H9 (cell line): ENCODE measurements at regions not wholly inside any gene's neighbourhood (a gene's known extent, or its start where the extent isn't known, plus 50 kb on each side); places are given as distances from the start of the nearest gene placed in this dataset.

Experiments used
- DNase-seq: peaks from one replicate; pipeline ENCODE4 v3.0.0-alpha.2; 2017
- H2AFZ ChIP-seq: one replicate; pipeline ENCODE4 v1.6.1; 2013; ENCODE audit warnings: mild to moderate bottlenecking, low read length, control low read depth, moderate library complexity
- H2AK5ac ChIP-seq: 2 replicates; pipeline ENCODE4 v1.6.1; 2013; ENCODE audit warnings: low read length, control low read depth, mixed read lengths; ENCODE audit not compliant: insufficient read length
- H2BK120ac ChIP-seq: one replicate; pipeline ENCODE4 v1.6.1; 2013; ENCODE audit warnings: low read depth, mild to moderate bottlenecking, low read length, control low read depth, inconsistent platforms; ENCODE audit not compliant: poor library complexity, severe bottlenecking
- H2BK12ac ChIP-seq: 2 replicates; pipeline ENCODE4 v1.6.1; 2013; ENCODE audit warnings: low read length, control low read depth, mixed read lengths, low read depth; ENCODE audit not compliant: insufficient read length
- H2BK15ac ChIP-seq: 2 replicates; pipeline ENCODE4 v1.6.1; 2013; ENCODE audit warnings: low read depth, low read length, control low read depth
- H2BK20ac ChIP-seq: one replicate; pipeline ENCODE4 v1.6.1; 2013; ENCODE audit warnings: low read depth, mild to moderate bottlenecking, low read length, control low read depth, inconsistent platforms; ENCODE audit not compliant: poor library complexity, severe bottlenecking
- H2BK5ac ChIP-seq: 2 replicates; pipeline ENCODE4 v1.6.1; 2013; ENCODE audit warnings: low read length, control low read depth, mixed read lengths; ENCODE audit not compliant: insufficient read length
- H3K14ac ChIP-seq: 2 replicates; pipeline ENCODE4 v1.6.1; 2013; ENCODE audit warnings: low read length, control low read depth; ENCODE audit not compliant: insufficient read depth
- H3K18ac ChIP-seq: 2 replicates; pipeline ENCODE4 v1.6.1; 2013; ENCODE audit warnings: low read depth, mild to moderate bottlenecking, mixed read lengths, low read length, control low read depth; ENCODE audit not compliant: insufficient read length
- H3K23ac ChIP-seq: 2 replicates; pipeline ENCODE4 v1.6.1; 2013; ENCODE audit warnings: low read length, control low read depth, mixed read lengths, low read depth; ENCODE audit not compliant: insufficient read length
- H3K23me2 ChIP-seq: 2 replicates; pipeline ENCODE4 v1.6.1; 2013; ENCODE audit warnings: low read depth, mild to moderate bottlenecking, mixed read lengths, low read length, control low read depth; ENCODE audit not compliant: insufficient read length, poor library complexity, severe bottlenecking
- H3K27ac ChIP-seq: 2 replicates; pipeline ENCODE4 v1.5.1; 2013; ENCODE audit warnings: low read length, control low read depth, mixed read lengths, low read depth; ENCODE audit not compliant: insufficient read length
- H3K27me3 ChIP-seq: 2 replicates; pipeline ENCODE4 v1.6.1; 2013; ENCODE audit warnings: low read length, control low read depth, inconsistent platforms; ENCODE audit not compliant: insufficient read depth
- H3K4ac ChIP-seq: 2 replicates; pipeline ENCODE4 v1.6.1; 2013; ENCODE audit warnings: low read depth, mild to moderate bottlenecking, control low read depth, inconsistent platforms, low read length, moderate library complexity
- H3K4me1 ChIP-seq: 2 replicates; pipeline ENCODE4 v1.6.1; 2013; ENCODE audit warnings: low read length, control low read depth, inconsistent platforms; ENCODE audit not compliant: insufficient read depth
- H3K4me2 ChIP-seq: 2 replicates; pipeline ENCODE4 v1.6.1; 2013; ENCODE audit warnings: low read length, control low read depth, mixed read lengths; ENCODE audit not compliant: insufficient read length, insufficient read depth
- H3K56ac ChIP-seq: 2 replicates; pipeline ENCODE4 v1.6.1; 2013; ENCODE audit warnings: low read depth, mild to moderate bottlenecking, mixed read lengths, low read length, control low read depth; ENCODE audit not compliant: insufficient read length
- H3K79me1 ChIP-seq: 2 replicates; pipeline ENCODE4 v1.6.1; 2013; ENCODE audit warnings: low read depth, mild to moderate bottlenecking, moderate library complexity, low read length, control low read depth, inconsistent platforms; ENCODE audit not compliant: insufficient read depth, poor library complexity, severe bottlenecking
- H3K79me2 ChIP-seq: 2 replicates; pipeline ENCODE4 v1.6.1; 2013; ENCODE audit warnings: low read length, control low read depth, inconsistent platforms; ENCODE audit not compliant: insufficient read depth
- H3K9ac ChIP-seq: 2 replicates; pipeline ENCODE4 v1.6.1; 2013; ENCODE audit warnings: low read length, control low read depth, mixed read lengths; ENCODE audit not compliant: insufficient read length; ENCODE audit errors: extremely low read depth
- H3K9me3 ChIP-seq: one replicate; pipeline ENCODE4 v1.6.1; 2013; ENCODE audit warnings: low read depth, low read length, inconsistent platforms; ENCODE audit not compliant: control insufficient read depth
- H3T11ph ChIP-seq: one replicate; pipeline ENCODE4 v1.6.1; 2013; ENCODE audit warnings: mild to moderate bottlenecking, low read length, control low read depth, inconsistent platforms
- H4K20me1 ChIP-seq: one replicate; pipeline ENCODE4 v1.6.1; 2013; ENCODE audit not compliant: control insufficient read depth, insufficient read length, insufficient read depth
- H4K5ac ChIP-seq: 2 replicates; pipeline ENCODE4 v1.6.1; 2013; ENCODE audit warnings: low read depth, mild to moderate bottlenecking, mixed read lengths, low read length, control low read depth; ENCODE audit not compliant: insufficient read length
- H4K8ac ChIP-seq: replicated peaks from 2 replicates; pipeline ENCODE4 v1.6.1; 2013; ENCODE audit warnings: low read length, control low read depth, mixed read lengths, low read depth; ENCODE audit not compliant: insufficient read length
- H4K91ac ChIP-seq: 2 replicates; pipeline ENCODE4 v1.6.1; 2013; ENCODE audit warnings: low read depth, mild to moderate bottlenecking, moderate library complexity, mixed read lengths, low read length, control low read depth; ENCODE audit not compliant: insufficient read length
- H3K27ac Mint-ChIP-seq, 3 experiments: 2 replicates in 2 of 3; 3 replicates in 1 of 3; pipeline ENCODE4 v1.8.0; 2020 to 2021; ENCODE audit warnings: mixed read lengths in 3 of 3, mild to moderate bottlenecking in 1 of 3, moderate library complexity in 1 of 3
- H3K27me3 Mint-ChIP-seq: 2 replicates; pipeline ENCODE4 v1.8.0; 2021; ENCODE audit warnings: low read depth, mild to moderate bottlenecking, moderate library complexity, mixed read lengths
- H3K36me3 Mint-ChIP-seq, 3 experiments: 2 replicates in 2 of 3; 3 replicates in 1 of 3; pipeline ENCODE4 v1.8.0; 2020 to 2021; ENCODE audit warnings: low read depth in 3 of 3, mixed read lengths in 3 of 3; ENCODE audit not compliant: insufficient read depth in 1 of 3
- H3K4me1 Mint-ChIP-seq, 2 experiments: 2 replicates each; pipeline ENCODE4 v1.8.0; 2020; ENCODE audit warnings: mixed read lengths in 2 of 2
- H3K4me3 Mint-ChIP-seq, 2 experiments: 2 replicates in 1 of 2; 3 replicates in 1 of 2; pipeline ENCODE4 v1.8.0; 2020 to 2021; ENCODE audit warnings: mild to moderate bottlenecking in 2 of 2, mixed read lengths in 2 of 2, moderate library complexity in 1 of 2
- H3K9me3 Mint-ChIP-seq, 2 experiments: 2 replicates in 1 of 2; 3 replicates in 1 of 2; pipeline ENCODE4 v1.8.0; 2020; ENCODE audit warnings: mild to moderate bottlenecking in 2 of 2, mixed read lengths in 2 of 2, moderate library complexity in 1 of 2
- WGBS: extraction: QIAGEN DNeasy Blood & Tissue Kit; methylation state at CpG from one replicate; pipeline ENCODE4 v1.1.7; 2013; ENCODE audit warnings: missing lambda C conversion rate, low lambda C conversion rate, mixed read lengths; ENCODE audit not compliant: insufficient read length; ENCODE audit errors: extremely low coverage; 5-methylcytosine and 5-hydroxymethylcytosine counted together
- TF ChIP-seq, protein P1 (sequence below): fragments of 200-600 bp; sonication (generic); conservative IDR thresholded peaks from 3 replicates; pipeline ENCODE4 v1.8.0; 2021; ENCODE audit warnings: antibody characterized with exemption, mild to moderate bottlenecking

GRCh38 chr10:47060356-47060755 is 149.1 kb downstream of the PTPN20 start:
- Histone ChIP-seq H3T11ph (no peak overlapping the region), H3K56ac (no peak overlapping the region), H3K9me3 (no peaks in the 10 kb centered on the region), H4K20me1 (no peaks in the 10 kb centered on the region), H2AK5ac (no peak overlapping the region), H4K91ac (no peak overlapping the region), H3K4me2 (no peak overlapping the region), H2BK15ac (no peak overlapping the region), H3K23me2 (no peaks in the 10 kb centered on the region), H3K18ac (no peak overlapping the region), H2BK120ac (no peak overlapping the region), H3K23ac (no peak overlapping the region), H3K4ac (no peak overlapping the region), H2BK12ac (no peak overlapping the region), H3K79me1 (no peaks in the 10 kb centered on the region), H2BK5ac (no peak overlapping the region), H3K27me3 (no peaks in the 10 kb centered on the region), H2AFZ (no peak overlapping the region), H4K8ac (no peak overlapping the region), H3K79me2 (no peaks in the 10 kb centered on the region), H2BK20ac (no peak overlapping the region), H4K5ac (no peak overlapping the region), H3K27ac (no peak overlapping the region), H3K14ac (no peak overlapping the region), H3K9ac (no peak overlapping the region), H3K4me1 (no peaks in the 10 kb centered on the region)
- peaks cover 13% of the 10 kb centered on the region for H3K27me3 Mint-ChIP-seq
- H3K4me3 Mint-ChIP-seq = no peak overlapping the region
- no CpG with 5 or more reads among the region's 5 CpGs for WGBS
- H3K36me3 Mint-ChIP-seq = no peaks in the 10 kb centered on the region
- TF ChIP-seq, protein P1, sequence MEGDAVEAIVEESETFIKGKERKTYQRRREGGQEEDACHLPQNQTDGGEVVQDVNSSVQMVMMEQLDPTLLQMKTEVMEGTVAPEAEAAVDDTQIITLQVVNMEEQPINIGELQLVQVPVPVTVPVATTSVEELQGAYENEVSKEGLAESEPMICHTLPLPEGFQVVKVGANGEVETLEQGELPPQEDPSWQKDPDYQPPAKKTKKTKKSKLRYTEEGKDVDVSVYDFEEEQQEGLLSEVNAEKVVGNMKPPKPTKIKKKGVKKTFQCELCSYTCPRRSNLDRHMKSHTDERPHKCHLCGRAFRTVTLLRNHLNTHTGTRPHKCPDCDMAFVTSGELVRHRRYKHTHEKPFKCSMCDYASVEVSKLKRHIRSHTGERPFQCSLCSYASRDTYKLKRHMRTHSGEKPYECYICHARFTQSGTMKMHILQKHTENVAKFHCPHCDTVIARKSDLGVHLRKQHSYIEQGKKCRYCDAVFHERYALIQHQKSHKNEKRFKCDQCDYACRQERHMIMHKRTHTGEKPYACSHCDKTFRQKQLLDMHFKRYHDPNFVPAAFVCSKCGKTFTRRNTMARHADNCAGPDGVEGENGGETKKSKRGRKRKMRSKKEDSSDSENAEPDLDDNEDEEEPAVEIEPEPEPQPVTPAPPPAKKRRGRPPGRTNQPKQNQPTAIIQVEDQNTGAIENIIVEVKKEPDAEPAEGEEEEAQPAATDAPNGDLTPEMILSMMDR = no peak
- peaks cover 0 to 3% of the 10 kb centered on the region in 2 experiments; a peak in 1 of 5 replicates for H3K9me3 Mint-ChIP-seq
- no peaks in the 10 kb centered on the region for H3K4me1 Mint-ChIP-seq
- H3K27ac Mint-ChIP-seq = peak overlapping the region in 1 of 3 experiments; percentile 23; a peak in 1 of 7 replicates
- no peak for DNase-seq
